GM21381 (cell line): ENCODE measurements at regions not wholly inside any gene's neighbourhood (a gene's known extent, or its start where the extent isn't known, plus 50 kb on each side); places are given as distances from the start of the nearest gene placed in this dataset.

Source experiments
- ATAC-seq: cut with Tn5 transposase; IDR thresholded peaks from one replicate; pipeline ENCODE4 v1.9.1; 2021; ENCODE audit warnings: mild to moderate bottlenecking, moderate library complexity; ENCODE audit not compliant: unreplicated experiment

- ATAC-seq, result no peak
These were observed 130.6 kb downstream of the SMAD6 start for GRCh38 chr15:66832664-66833063.

- no peak for ATAC-seq
These were observed 131.3 kb downstream of the SMAD6 start for GRCh38 chr15:66833371-66833770.

GRCh38 chr15:66833803-66834202 is 131.8 kb downstream of the SMAD6 start:
- no peak for ATAC-seq

GRCh38 chr15:66834881-66835878 is 133.1 kb downstream of the SMAD6 start:
- no peak for ATAC-seq

- ATAC-seq, result no peak
These were observed 134.4 kb downstream of the SMAD6 start for GRCh38 chr15:66836231-66837030.

- ATAC-seq, result no peak
These were observed 136.2 kb downstream of the SMAD6 start for GRCh38 chr15:66838202-66838601.

GRCh38 chr15:66838671-66839239 is 136.7 kb downstream of the SMAD6 start:
- no peak for ATAC-seq

- ATAC-seq, result no peak
These were observed 137.6 kb downstream of the SMAD6 start for GRCh38 chr15:66839506-66840112.

- ATAC-seq, result no peak
These were observed 138.8 kb downstream of the SMAD6 start for GRCh38 chr15:66840615-66841390.

GRCh38 chr15:66841953-66842681 is 140.1 kb downstream of the SMAD6 start:
- ATAC-seq, result no peak

GRCh38 chr15:66842710-66843441 is 140.8 kb downstream of the SMAD6 start:
- ATAC-seq, result no peak

- ATAC-seq, result no peak
These were observed 141.5 kb downstream of the SMAD6 start for GRCh38 chr15:66843581-66843980.

GRCh38 chr15:66844041-66844746 is 142.2 kb downstream of the SMAD6 start:
- ATAC-seq, result no peak

GRCh38 chr15:66844747-66845145 is 142.7 kb downstream of the SMAD6 start:
- ATAC-seq, result no peak

- ATAC-seq, result no peak
These were observed 143.3 kb downstream of the SMAD6 start for GRCh38 chr15:66845266-66845785.

GRCh38 chr15:66846031-66846430 is 144.0 kb downstream of the SMAD6 start:
- ATAC-seq, result no peak

GRCh38 chr15:66846811-66847210 is 144.8 kb downstream of the SMAD6 start:
- no peak for ATAC-seq

- no peak for ATAC-seq
These were observed 145.5 kb downstream of the SMAD6 start for GRCh38 chr15:66847565-66847991.
